HCT116 (cell line): ENCODE measurements at regions not wholly inside any gene's neighbourhood (a gene's known extent, or its start where the extent isn't known, plus 50 kb on each side); places are given as distances from the start of the nearest gene placed in this dataset.

ENCODE experiments used
- ATAC-seq: fragments of 200-7000 bp; cut with Tn5 transposase; 2 replicates; pipeline ENCODE4 v1.9.1; 2020; ENCODE audit warnings: mild to moderate bottlenecking, moderate library complexity
- BruUV-seq: library from RNA; stranded (reverse); fragments of 400-500 nt; replicated peaks from 2 replicates; lab custom pipeline; 2021; lab: Mats Ljungman, UMichigan
- CTCF ChIA-PET: fragments of 300-600 bp; sonication (Branson Sonifier 250); formaldehyde crosslinking; loops from one replicate; lab custom pipeline; 2021; ENCODE audit warnings: antibody characterized with exemption; lab: Charles Lee
- POLR2A ChIA-PET: fragments of 300-600, 350-600 bp; sonication (Branson Sonifier 250); formaldehyde crosslinking; loops from one replicate; lab custom pipeline; 2021; ENCODE audit warnings: antibody characterized with exemption; lab: Charles Lee
- RAD21 ChIA-PET, 2 experiments: fragments of 300-600 bp; sonication (Branson Sonifier 250); formaldehyde crosslinking; loops; one replicate each; lab custom pipeline; 2023; ENCODE audit warnings: low total read pairs in 2 of 2; ENCODE audit not compliant: uncharacterized antibody in 2 of 2, unreplicated experiment in 2 of 2, low non-redundant PET in 1 of 2; lab: Charles Lee
- DNase-seq: peaks from one replicate; pipeline ENCODE4 v3.0.0-alpha.2; 2010; ENCODE audit warnings: low read depth, low spot score
- H2AFZ ChIP-seq: fragments of 200-600 bp; shearing (Covaris generic), sonication (generic); 2 replicates; pipeline ENCODE4 v1.6.1; 2017; ENCODE audit warnings: low read depth, mixed run types, mixed read lengths, antibody characterized with exemption, low read length; ENCODE audit not compliant: poor library complexity, severe bottlenecking
- H3K27ac ChIP-seq: 2 replicates; pipeline ENCODE4 v1.5.1; 2012; ENCODE audit warnings: low read depth, low read length
- H3K27me3 ChIP-seq: fragments of 200-600 bp; sonication (generic); 2 replicates; pipeline ENCODE4 v1.6.1; 2016; ENCODE audit warnings: mixed run types, low read length, mixed read lengths; ENCODE audit not compliant: insufficient read depth
- H3K36me3 ChIP-seq, 2 experiments: fragments of 200-500 bp in 1 of 2; fragments of 200-600 bp in 1 of 2; sonication (Bioruptor generic) in 1 of 2; sonication (generic) in 1 of 2; 2 replicates each; pipeline versions ENCODE4 v1.5.1 to v1.6.1; 2014 to 2016; ENCODE audit warnings: low read length in 2 of 2, inconsistent platforms in 1 of 2, mixed read lengths in 1 of 2, mixed run types in 1 of 2; ENCODE audit not compliant: insufficient read depth in 2 of 2, control insufficient read depth in 1 of 2
- H3K4me1 ChIP-seq, 2 experiments: fragments of 200-600 bp in 1 of 2; sonication (generic) in 1 of 2; 2 replicates each; pipeline versions ENCODE4 v1.5.1 to v1.6.1; 2012 to 2017; ENCODE audit warnings: low read length in 2 of 2, inconsistent platforms in 1 of 2, mild to moderate bottlenecking in 1 of 2, mixed read lengths in 1 of 2, mixed run types in 1 of 2, moderate library complexity in 1 of 2; ENCODE audit not compliant: insufficient read depth in 2 of 2, control insufficient read depth in 1 of 2
- H3K4me2 ChIP-seq: fragments of 200-600 bp; sonication (generic); 2 replicates; pipeline ENCODE4 v1.6.1; 2017; ENCODE audit warnings: mixed run types, low read length, mixed read lengths
- H3K4me3 ChIP-seq, 2 experiments: fragments of 200-600 bp in 1 of 2; sonication (generic) in 1 of 2; replicated peaks in 1 of 2; 2 replicates each; pipeline ENCODE4 v1.5.1; 2011 to 2016; ENCODE audit warnings: low read length in 2 of 2, control low read depth in 1 of 2, low read depth in 1 of 2, mild to moderate bottlenecking in 1 of 2, mixed read lengths in 1 of 2, mixed run types in 1 of 2
- H3K79me2 ChIP-seq: fragments of 200-600 bp; sonication (generic); 2 replicates; pipeline ENCODE4 v1.6.1; 2017; ENCODE audit warnings: mild to moderate bottlenecking, mixed run types, low read length, moderate library complexity, mixed read lengths; ENCODE audit not compliant: insufficient read depth
- H3K9ac ChIP-seq: fragments of 200-600 bp; sonication (generic); 2 replicates; pipeline ENCODE4 v1.6.1; 2016; ENCODE audit warnings: low read length, mixed read lengths
- H3K9me2 ChIP-seq: fragments of 200-600 bp; sonication (generic), shearing (Covaris generic); 2 replicates; pipeline ENCODE4 v1.6.1; 2017; ENCODE audit warnings: mixed run types, mild to moderate bottlenecking, moderate library complexity; ENCODE audit not compliant: insufficient read depth
- H3K9me3 ChIP-seq, 2 experiments: fragments of 200-500 bp in 1 of 2; fragments of 200-600 bp in 1 of 2; sonication (Bioruptor generic) in 1 of 2; sonication (generic) in 1 of 2; 2 replicates each; pipeline ENCODE4 v1.6.1; 2014 to 2017; ENCODE audit warnings: low read length in 2 of 2, mixed read lengths in 2 of 2, inconsistent platforms in 1 of 2, low read depth in 1 of 2, mild to moderate bottlenecking in 1 of 2, mixed run types in 1 of 2, moderate library complexity in 1 of 2; ENCODE audit not compliant: control insufficient read depth in 1 of 2, insufficient read depth in 1 of 2
- H4K20me1 ChIP-seq: fragments of 200-600 bp; sonication (generic), shearing (Covaris generic); 2 replicates; pipeline ENCODE4 v1.6.1; 2017; ENCODE audit warnings: mixed run types, mild to moderate bottlenecking, moderate library complexity; ENCODE audit not compliant: insufficient read depth
- ATF3 ChIP-seq: IDR thresholded peaks from 2 replicates; pipeline ENCODE4 v1.6.1; 2012
- CBX3 ChIP-seq: IDR thresholded peaks from 2 replicates; pipeline ENCODE4 v1.6.1; 2012; ENCODE audit warnings: low read depth
- EGR1 ChIP-seq: IDR thresholded peaks from 2 replicates; pipeline ENCODE4 v1.6.1; 2012; ENCODE audit warnings: low read depth
- EZH2 ChIP-seq: fragments of 200-600 bp; sonication (generic); IDR thresholded peaks from 2 replicates; pipeline ENCODE4 v1.6.1; 2017; ENCODE audit warnings: antibody characterized with exemption, mixed run types
- POLR2A ChIP-seq: IDR thresholded peaks from 2 replicates; pipeline ENCODE4 v1.7.0; 2011; ENCODE audit warnings: borderline replicate concordance; ENCODE audit not compliant: insufficient read depth, insufficient read length; ENCODE audit errors: extremely low read depth
- POLR2AphosphoS5 ChIP-seq: IDR thresholded peaks from 2 replicates; pipeline ENCODE4 v1.6.1; 2011; ENCODE audit warnings: mild to moderate bottlenecking, low read depth, low read length, moderate library complexity
- RAD21 ChIP-seq: IDR thresholded peaks from 2 replicates; pipeline ENCODE4 v1.6.1; 2012; ENCODE audit warnings: low read depth, mild to moderate bottlenecking
- SIN3A ChIP-seq: IDR thresholded peaks from 2 replicates; pipeline ENCODE4 v1.6.1; 2012; ENCODE audit warnings: low read depth
- TCF7L2 ChIP-seq: IDR thresholded peaks from 2 replicates; pipeline ENCODE4 v1.7.0; 2011; ENCODE audit warnings: borderline replicate concordance, inconsistent platforms; ENCODE audit not compliant: insufficient read depth, insufficient read length; ENCODE audit errors: extremely low read depth
- YY1 ChIP-seq: IDR thresholded peaks from 2 replicates; pipeline ENCODE4 v1.6.1; 2011; ENCODE audit warnings: low read length, low read depth, moderate library complexity, mild to moderate bottlenecking; ENCODE audit not compliant: insufficient replicate concordance; ENCODE audit errors: extremely low read depth
- ZNF274 ChIP-seq: fragments of 200-500 bp; sonication (Bioruptor generic); IDR thresholded peaks from 2 replicates; pipeline ENCODE4 v1.6.1; 2014; ENCODE audit warnings: mild to moderate bottlenecking, low read depth, low read length, inconsistent platforms
- intact Hi-C: fragments of 100-400 bp; cut with micrococcal nuclease; formaldehyde crosslinking; loops from 2 replicates; pipeline ENCODE4 v1.10.0; 2022

- no peak overlapping the region for H3K4me3 ChIP-seq
- DNase-seq (no peak), ATAC-seq (no peak)
- H3K79me2 ChIP-seq = no peaks in the 10 kb centered on the region
- no peaks in the 10 kb centered on the region for H3K9me2 ChIP-seq
- no peaks in the 10 kb centered on the region for H4K20me1 ChIP-seq
- no peaks in the 10 kb centered on the region for H3K4me1 ChIP-seq
- POLR2A ChIA-PET = no interaction called here
- no peak for TF ChIP-seq RAD21
- no peak for TF ChIP-seq EZH2
- no peak for TF ChIP-seq ATF3
- TF ChIP-seq SIN3A = no peak
- no peak for TF ChIP-seq POLR2AphosphoS5
- intact Hi-C loops = no loop called here
- no TSS peak for BruUV-seq
- no peak overlapping the region for H3K27ac ChIP-seq
- CTCF ChIA-PET = no interaction called here
- H3K4me2 ChIP-seq = no peak overlapping the region
- RAD21 ChIA-PET = no interaction called here
- peaks cover 31% of the 10 kb centered on the region for H3K27me3 ChIP-seq
- no peak overlapping the region for H2AFZ ChIP-seq
- H3K9ac ChIP-seq = no peak overlapping the region
- H3K9me3 ChIP-seq = no peaks in the 10 kb centered on the region
- H3K36me3 ChIP-seq = no peaks in the 10 kb centered on the region
These were observed 337.5 kb downstream of the NPIPA8 start for GRCh38 chr16:17998996-17999395.

- Histone ChIP-seq H4K20me1 (no peaks in the 10 kb centered on the region), H3K27ac (no peak overlapping the region), H3K4me2 (no peak overlapping the region), H3K9ac (no peak overlapping the region), H3K4me1 (no peaks in the 10 kb centered on the region), H3K27me3 (peaks cover 30% of the 10 kb centered on the region), H2AFZ (no peak overlapping the region), H3K36me3 (no peaks in the 10 kb centered on the region), H3K9me2 (no peaks in the 10 kb centered on the region), H3K4me3 (no peak overlapping the region), H3K9me3 (no peaks in the 10 kb centered on the region), H3K79me2 (no peaks in the 10 kb centered on the region)
- RAD21 ChIA-PET = no interaction called here
- POLR2A ChIA-PET = no interaction called here
- no TSS peak for BruUV-seq
- no peak for DNase-seq
- intact Hi-C loops = no loop called here
- CTCF ChIA-PET = no interaction called here
- ATAC-seq = no peak
- TF ChIP-seq EGR1 (no peak), ZNF274 (no peak), CBX3 (no peak), YY1 (no peak), POLR2A (no peak), SIN3A (no peak), TCF7L2 (no peak)
These were observed 338.0 kb downstream of the NPIPA8 start for GRCh38 chr16:17998550-17998949.
